Esophagus muscularis mucosa (tissue), 4 donors: ENCODE measurements at regions not wholly inside any gene's neighbourhood (a gene's known extent, or its start where the extent isn't known, plus 50 kb on each side); places are given as distances from the start of the nearest gene placed in this dataset.

Experiments
- CTCF ChIP-seq, 3 experiments: fragments of 200-600 bp in 2 of 3; fragments of 450-650 bp in 1 of 3; sonication (generic) in 2 of 3; IDR thresholded peaks; one replicate each; pipeline ENCODE4 v1.5.1; 2017 to 2019; ENCODE audit warnings: antibody characterized with exemption in 3 of 3, mild to moderate bottlenecking in 2 of 3, moderate library complexity in 1 of 3
- EP300 ChIP-seq: sonication (generic); formaldehyde crosslinking; IDR thresholded peaks from one replicate; pipeline ENCODE4 v1.6.1; 2017; ENCODE audit warnings: antibody characterized with exemption
- POLR2A ChIP-seq: fragments of 450-650 bp; IDR thresholded peaks from one replicate; pipeline ENCODE4 v1.6.1; 2017; ENCODE audit warnings: antibody characterized with exemption, moderate library complexity, mild to moderate bottlenecking, low read depth
- POLR2AphosphoS5 ChIP-seq, 2 donors: sonication (generic); formaldehyde crosslinking; IDR thresholded peaks; one replicate each; pipeline ENCODE4 v1.6.1; 2017; ENCODE audit warnings: antibody characterized with exemption in 2 of 2

DNA sequence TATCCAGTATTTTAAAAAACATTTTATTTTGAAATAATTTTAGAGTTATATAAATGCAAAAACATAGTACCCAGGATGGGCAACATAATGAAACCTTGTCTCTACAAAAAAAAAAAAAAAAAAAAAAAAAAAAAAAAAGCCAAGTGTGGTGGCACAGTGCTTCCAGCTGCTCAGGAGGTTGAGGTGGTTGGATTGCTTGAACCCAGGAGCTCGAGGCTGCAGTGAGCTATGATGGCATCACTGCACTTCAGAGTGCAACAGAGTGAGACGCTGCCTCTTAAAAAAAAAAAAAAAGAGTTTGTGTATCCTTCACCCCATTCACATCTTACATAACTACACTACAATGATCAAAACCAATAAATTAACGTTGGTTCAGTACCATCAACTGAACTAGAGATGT, 115.6 kb upstream of the KIF26B start:
- TF ChIP-seq CTCF (IDR thresholded peaks at IDR 0.05) (no peak), POLR2AphosphoS5 (IDR thresholded peaks at IDR 0.05) (no peak), POLR2A (no peak), EP300 (no peak)
